ENCODE measurements at regions not wholly inside any gene's neighbourhood (a gene's known extent, or its start where the extent isn't known, plus 50 kb on each side); places are given as distances from the start of the nearest gene placed in this dataset.

DNA sequence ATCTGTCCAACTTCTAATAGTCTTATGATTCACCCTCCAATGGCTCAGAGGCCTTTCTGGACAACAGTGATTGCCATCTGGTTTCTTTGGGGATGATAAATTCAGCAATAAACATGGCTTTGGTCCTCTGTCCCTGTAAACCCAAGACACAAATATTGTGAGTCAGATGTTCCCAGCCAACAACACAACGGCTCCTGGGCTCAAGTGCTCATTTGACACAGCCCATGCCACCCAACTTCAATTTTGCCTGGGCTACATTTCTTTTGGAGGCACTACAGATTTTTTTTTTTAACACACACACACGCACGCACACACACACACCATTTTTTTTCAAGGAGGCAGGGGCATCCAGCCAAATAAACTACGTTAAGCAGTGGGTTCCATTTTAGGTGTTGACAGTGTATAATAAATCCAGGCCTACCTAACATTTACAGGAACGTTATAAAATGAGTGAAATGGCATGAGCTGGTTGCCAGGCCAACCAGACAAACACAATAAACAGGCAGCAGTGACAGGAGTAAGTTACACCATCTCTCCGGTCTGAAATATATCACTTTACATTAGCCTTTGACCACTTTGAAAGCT, 939.9 kb upstream of the SOX9 start:
- Histone ChIP-seq H3K4me3 (ENCODE audit: low read depth, low read length) (no peak overlapping the region), H3K27me3 (ENCODE audit: control insufficient read depth, insufficient read depth, low read length) (no peaks in the 10 kb centered on the region), H3K36me3 (ENCODE audit: control insufficient read depth, insufficient read depth, low read length) (no peaks in the 10 kb centered on the region)
- TF ChIP-seq, protein P1, sequence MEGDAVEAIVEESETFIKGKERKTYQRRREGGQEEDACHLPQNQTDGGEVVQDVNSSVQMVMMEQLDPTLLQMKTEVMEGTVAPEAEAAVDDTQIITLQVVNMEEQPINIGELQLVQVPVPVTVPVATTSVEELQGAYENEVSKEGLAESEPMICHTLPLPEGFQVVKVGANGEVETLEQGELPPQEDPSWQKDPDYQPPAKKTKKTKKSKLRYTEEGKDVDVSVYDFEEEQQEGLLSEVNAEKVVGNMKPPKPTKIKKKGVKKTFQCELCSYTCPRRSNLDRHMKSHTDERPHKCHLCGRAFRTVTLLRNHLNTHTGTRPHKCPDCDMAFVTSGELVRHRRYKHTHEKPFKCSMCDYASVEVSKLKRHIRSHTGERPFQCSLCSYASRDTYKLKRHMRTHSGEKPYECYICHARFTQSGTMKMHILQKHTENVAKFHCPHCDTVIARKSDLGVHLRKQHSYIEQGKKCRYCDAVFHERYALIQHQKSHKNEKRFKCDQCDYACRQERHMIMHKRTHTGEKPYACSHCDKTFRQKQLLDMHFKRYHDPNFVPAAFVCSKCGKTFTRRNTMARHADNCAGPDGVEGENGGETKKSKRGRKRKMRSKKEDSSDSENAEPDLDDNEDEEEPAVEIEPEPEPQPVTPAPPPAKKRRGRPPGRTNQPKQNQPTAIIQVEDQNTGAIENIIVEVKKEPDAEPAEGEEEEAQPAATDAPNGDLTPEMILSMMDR (IDR thresholded peaks at IDR 0.05; ENCODE audit: insufficient read depth, low read length, poor library complexity, severe bottlenecking), result no peak
- peak; percentile 52 for DNase-seq (ENCODE audit: low read depth)

DNA sequence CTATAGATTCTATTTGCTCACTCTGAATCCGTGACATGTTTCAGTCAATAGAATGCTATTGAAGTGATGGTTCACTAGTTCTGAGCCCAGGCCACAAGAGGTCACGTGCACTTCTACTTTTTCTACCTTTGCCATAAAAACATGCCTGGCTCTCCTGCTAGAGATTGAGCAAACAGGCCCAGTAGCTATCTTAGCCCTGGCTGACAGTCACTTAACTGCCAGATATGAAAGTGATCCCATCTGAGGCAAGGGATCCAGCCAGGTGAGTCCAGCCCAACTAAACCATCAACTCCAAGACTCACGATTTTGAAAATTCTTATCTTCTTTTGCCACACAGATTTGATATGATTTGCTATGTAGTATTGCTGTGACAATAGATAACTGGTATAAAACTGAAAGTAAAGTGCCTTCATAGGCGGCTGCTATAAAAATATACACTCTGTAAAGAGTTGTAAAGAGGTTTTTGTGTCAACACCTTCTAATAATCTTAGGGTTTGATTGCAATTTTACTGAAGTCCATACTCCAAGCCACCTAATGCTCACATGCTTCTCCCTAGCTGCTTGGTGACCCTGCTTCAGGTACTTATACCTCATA, 937.7 kb upstream of the SOX9 start:
- Histone ChIP-seq H3K27me3 (ENCODE audit: control insufficient read depth, insufficient read depth, low read length) (no peaks in the 10 kb centered on the region), H3K36me3 (ENCODE audit: control insufficient read depth, insufficient read depth, low read length) (no peaks in the 10 kb centered on the region), H3K4me3 (ENCODE audit: low read depth, low read length) (no peak overlapping the region)
- TF ChIP-seq, protein P1 (IDR thresholded peaks at IDR 0.05; ENCODE audit: insufficient read depth, low read length, poor library complexity, severe bottlenecking), result no peak
- no peak for DNase-seq (ENCODE audit: low read depth)

DNA sequence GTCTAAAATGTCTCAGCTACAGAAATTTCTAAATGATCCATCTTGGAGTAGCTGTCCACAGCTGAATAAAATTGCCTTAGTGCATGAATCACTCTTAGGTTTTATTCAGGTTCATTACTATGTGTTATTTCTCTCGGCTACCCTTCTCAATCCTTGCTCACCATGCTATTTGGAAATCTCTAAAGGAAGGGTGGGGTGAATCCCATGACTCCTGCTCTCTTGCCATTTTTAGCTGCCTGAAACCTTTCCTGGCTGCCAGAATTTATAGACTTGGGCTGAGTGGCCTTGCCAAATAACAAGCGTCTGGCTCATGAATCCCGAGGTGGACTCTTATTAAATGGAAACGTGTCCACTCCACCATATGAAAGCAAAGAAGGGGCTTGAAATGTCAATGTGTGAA, 936.1 kb upstream of the SOX9 start:
- no peak for DNase-seq (ENCODE audit: low read depth)
- H3K27me3 ChIP-seq (ENCODE audit: control insufficient read depth, insufficient read depth, low read length), result no peaks in the 10 kb centered on the region
- no peak overlapping the region for H3K4me3 ChIP-seq (ENCODE audit: low read depth, low read length)
- TF ChIP-seq, protein P1 (IDR thresholded peaks at IDR 0.05; ENCODE audit: insufficient read depth, low read length, poor library complexity, severe bottlenecking), result no peak
- H3K36me3 ChIP-seq (ENCODE audit: control insufficient read depth, insufficient read depth, low read length), result no peaks in the 10 kb centered on the region

DNA sequence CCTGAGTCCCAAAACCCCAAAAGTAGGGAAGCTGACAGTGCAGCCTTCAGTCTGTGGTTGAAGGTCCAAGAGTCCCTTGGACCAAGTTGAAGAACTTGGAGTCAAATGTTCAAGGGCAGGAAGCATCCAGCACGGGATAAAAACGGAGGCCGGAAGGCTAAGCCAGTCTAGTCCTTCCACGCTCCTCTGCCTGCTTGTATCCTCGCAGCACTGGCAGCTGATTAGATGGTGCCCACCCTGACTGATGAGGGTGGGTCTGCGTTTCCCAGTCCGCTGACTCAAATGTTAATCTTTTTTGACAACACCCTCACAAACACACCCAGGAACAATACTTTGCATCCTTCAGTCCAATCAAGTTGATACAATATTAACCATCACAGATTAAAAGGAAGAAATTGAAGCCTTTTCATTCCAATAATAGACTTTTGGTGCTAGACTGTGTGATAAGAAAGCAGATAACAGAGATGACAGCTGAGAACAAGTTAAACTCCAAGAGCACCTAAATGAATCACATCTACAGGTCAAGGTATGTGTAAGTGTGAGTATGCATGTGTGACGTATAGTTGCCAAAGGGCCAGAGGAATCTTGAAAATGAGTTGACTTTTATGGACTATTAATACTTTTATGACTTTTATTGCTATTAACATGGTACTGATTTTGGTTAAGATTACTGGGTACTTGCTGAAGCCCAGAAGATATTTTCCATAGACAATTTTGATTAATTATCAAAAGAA, 933.5 kb upstream of the SOX9 start:
- no peak overlapping the region for H3K4me3 ChIP-seq (ENCODE audit: low read depth, low read length)
- no peak for DNase-seq (ENCODE audit: low read depth)
- TF ChIP-seq, protein P1 (IDR thresholded peaks at IDR 0.05; ENCODE audit: insufficient read depth, low read length, poor library complexity, severe bottlenecking), result no peak
- H3K36me3 ChIP-seq (ENCODE audit: control insufficient read depth, insufficient read depth, low read length), result no peaks in the 10 kb centered on the region
- no peaks in the 10 kb centered on the region for H3K27me3 ChIP-seq (ENCODE audit: control insufficient read depth, insufficient read depth, low read length)

DNA sequence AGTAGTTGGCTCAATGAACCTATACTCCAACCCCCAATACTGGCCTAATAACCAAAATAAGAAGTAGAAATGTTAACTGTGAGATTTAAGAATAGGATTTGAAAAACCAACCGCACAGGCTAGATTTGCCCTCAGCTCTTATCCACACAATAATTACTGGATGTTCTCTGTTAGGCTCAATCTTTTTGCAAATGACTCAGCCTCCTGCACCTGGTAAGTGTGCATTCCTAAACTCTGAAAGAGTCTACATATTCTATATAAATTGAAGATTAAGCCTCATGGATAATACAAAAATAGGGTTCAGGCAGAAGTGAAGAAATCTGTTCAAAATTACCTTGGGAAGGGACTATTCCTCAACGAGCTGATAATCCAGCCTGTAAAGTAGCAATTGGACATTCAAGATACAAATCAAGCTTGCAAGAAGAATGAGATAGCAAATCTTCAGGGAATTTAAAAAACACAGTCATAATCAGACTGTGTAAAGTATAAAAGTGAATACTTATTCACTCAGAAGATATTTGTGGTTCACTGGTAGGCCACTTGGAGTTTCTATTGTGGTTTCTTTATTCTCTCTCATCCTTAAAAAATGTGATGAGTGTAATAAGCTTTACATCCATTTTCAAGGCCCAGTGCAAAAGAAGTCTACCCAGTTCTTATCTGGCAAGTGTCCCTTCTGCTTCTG, 931.9 kb upstream of the SOX9 start:
- Histone ChIP-seq H3K36me3 (ENCODE audit: control insufficient read depth, insufficient read depth, low read length) (no peaks in the 10 kb centered on the region), H3K4me3 (ENCODE audit: low read depth, low read length) (no peak overlapping the region), H3K27me3 (ENCODE audit: control insufficient read depth, insufficient read depth, low read length) (no peaks in the 10 kb centered on the region)
- TF ChIP-seq, protein P1 (IDR thresholded peaks at IDR 0.05; ENCODE audit: insufficient read depth, low read length, poor library complexity, severe bottlenecking), result no peak
- peak; percentile 86 for DNase-seq (ENCODE audit: low read depth)
